ENCODE measurements at regions not wholly inside any gene's neighbourhood (a gene's known extent, or its start where the extent isn't known, plus 50 kb on each side); places are given as distances from the start of the nearest gene placed in this dataset.
"Not testable (repeated sequence)": the region's sequence is repeated elsewhere in the genome, so short reads cannot be mapped to it uniquely, and the experiment has no call there.

- not testable (repeated sequence) for TF ChIP-seq ATF3 (CRISPR knock-in tag; conservative IDR thresholded peaks at IDR 0.05); FOXK1 (CRISPR knock-in tag; IDR thresholded peaks at IDR 0.05)
Observed at GRCh38 chr17:30730171-30730836, 94.2 kb downstream of the CRLF3 start.

All from WTC11 (cell line).